ENCODE measurements at regions not wholly inside any gene's neighbourhood (a gene's known extent, or its start where the extent isn't known, plus 50 kb on each side); places are given as distances from the start of the nearest gene placed in this dataset.

DNA sequence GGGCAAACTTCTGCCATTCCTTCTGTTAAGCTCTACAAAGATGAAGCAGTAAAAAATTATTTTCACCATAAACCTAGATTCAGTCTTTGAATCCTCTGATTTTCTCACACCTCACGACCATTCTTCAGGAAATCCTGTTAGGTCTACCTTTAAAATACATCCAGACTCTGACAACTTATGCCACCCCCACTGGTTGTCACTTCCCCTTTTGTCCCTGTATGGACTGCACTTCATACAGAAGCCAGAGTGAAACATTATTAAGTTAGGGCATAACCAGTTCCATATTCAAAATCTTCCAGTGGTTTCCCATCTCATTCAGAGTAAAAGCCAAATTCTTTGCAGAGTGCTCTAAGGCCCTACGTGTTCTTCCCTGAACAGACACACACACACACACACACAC is 499.8 kb downstream of the RASEF start (continued):
- TF ChIP-seq, protein P1, sequence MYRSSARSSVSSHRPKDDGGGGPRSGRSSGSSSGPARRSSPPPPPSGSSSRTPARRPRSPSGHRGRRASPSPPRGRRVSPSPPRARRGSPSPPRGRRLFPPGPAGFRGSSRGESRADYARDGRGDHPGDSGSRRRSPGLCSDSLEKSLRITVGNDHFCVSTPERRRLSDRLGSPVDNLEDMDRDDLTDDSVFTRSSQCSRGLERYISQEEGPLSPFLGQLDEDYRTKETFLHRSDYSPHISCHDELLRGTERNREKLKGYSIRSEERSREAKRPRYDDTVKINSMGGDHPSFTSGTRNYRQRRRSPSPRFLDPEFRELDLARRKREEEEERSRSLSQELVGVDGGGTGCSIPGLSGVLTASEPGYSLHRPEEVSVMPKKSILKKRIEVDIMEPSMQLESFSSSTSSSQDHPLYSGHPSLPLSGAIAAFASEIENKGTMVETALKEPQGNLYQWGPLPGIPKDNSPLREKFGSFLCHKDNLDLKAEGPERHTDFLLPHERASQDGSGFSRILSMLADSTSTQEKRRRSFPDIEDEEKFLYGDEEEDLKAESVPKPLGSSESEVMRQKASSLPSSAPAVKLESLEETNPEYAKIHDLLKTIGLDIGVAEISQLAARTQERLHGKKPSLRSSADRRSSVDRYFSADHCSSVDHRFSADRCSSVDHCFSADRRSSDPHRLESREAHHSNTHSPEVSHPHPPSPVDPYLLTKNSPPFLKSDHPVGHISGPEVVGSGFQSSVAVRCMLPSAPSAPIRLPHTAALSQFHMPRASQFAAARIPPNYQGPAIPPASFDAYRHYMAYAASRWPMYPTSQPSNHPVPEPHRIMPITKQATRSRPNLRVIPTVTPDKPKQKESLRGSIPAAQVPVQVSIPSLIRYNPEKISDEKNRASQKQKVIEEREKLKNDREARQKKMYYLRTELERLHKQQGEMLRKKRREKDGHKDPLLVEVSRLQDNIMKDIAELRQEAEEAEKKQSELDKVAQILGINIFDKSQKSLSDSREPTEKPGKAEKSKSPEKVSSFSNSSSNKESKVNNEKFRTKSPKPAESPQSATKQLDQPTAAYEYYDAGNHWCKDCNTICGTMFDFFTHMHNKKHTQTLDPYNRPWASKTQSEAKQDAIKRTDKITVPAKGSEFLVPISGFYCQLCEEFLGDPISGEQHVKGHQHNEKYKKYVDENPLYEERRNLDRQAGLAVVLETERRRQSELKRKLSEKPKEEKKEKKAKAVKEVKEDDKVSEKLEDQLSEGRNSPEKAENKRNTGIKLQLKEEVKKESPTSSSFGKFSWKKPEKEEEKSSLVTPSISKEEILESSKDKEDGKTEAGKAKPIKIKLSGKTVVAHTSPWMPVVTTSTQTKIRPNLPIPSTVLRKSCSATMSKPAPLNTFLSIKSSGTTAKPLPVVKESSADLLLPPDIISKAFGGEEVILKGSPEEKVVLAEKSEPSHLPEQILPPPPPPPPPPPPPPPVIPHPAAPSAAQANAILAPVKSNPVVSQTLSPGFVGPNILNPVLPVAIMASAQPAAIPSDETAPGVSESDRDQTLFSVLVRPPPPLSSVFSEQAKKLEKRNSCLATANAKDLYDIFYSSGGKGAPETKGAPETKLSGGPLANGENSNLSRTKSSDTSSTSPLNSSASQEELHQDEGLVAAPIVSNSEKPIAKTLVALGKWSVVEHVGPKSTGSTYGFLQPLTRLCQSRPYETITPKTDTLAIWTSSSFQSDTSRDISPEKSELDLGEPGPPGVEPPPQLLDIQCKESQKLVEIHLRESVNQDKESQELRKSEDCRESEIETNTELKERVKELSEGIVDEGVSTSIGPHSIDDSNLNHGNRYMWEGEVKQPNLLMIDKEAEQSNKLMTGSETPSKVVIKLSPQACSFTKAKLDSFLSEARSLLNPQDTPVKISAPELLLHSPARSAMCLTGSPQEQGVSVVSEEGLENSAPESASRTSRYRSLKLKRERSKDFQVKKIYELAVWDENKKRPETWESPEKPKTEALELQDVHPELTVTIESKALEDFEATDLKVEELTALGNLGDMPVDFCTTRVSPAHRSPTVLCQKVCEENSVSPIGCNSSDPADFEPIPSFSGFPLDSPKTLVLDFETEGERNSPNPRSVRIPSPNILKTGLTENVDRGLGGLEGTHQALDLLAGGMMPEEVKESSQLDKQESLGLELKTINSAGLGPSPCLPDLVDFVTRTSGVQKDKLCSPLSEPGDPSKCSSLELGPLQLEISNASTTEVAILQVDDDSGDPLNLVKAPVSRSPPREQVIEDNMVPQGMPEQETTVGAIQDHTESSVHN (IDR thresholded peaks at IDR 0.05; ENCODE audit: borderline replicate concordance in 1 of 2, low read depth in 1 of 2) = no peak
- TF ChIP-seq NELFE (IDR thresholded peaks at IDR 0.05; ENCODE audit: insufficient read depth, insufficient read length) = no peak
- no peak for TF ChIP-seq RBBP5 (IDR thresholded peaks at IDR 0.05; ENCODE audit: borderline replicate concordance, insufficient read depth, low read length, poor library complexity, severe bottlenecking)
- TF ChIP-seq STAT5B (CRISPR knock-in tag; IDR thresholded peaks at IDR 0.05) = no peak
- TF ChIP-seq ZNF143 (CRISPR knock-in tag; IDR thresholded peaks at IDR 0.05) = no peak

Measured in K562 (cell line).